IPS DF 6.9 (cell line): ENCODE measurements at regions not wholly inside any gene's neighbourhood (a gene's known extent, or its start where the extent isn't known, plus 50 kb on each side); places are given as distances from the start of the nearest gene placed in this dataset.

Experiments
- DNase-seq: peaks from one replicate; pipeline ENCODE4 v3.0.0-alpha.2; 2013; ENCODE audit warnings: low read depth, low spot score
- H3K27ac ChIP-seq: one replicate; pipeline ENCODE4 v1.5.1; 2013; ENCODE audit warnings: low read length, control low read depth
- H3K27me3 ChIP-seq: 2 replicates; pipeline ENCODE4 v1.6.1; 2013; ENCODE audit warnings: mild to moderate bottlenecking, low read length; ENCODE audit not compliant: control insufficient read depth, insufficient read depth
- H3K36me3 ChIP-seq: 2 replicates; pipeline ENCODE4 v1.6.1; 2013; ENCODE audit warnings: low read length; ENCODE audit not compliant: control insufficient read depth, insufficient read depth
- H3K4me1 ChIP-seq: 2 replicates; pipeline ENCODE4 v1.6.1; 2013; ENCODE audit warnings: low read length; ENCODE audit not compliant: control insufficient read depth, insufficient read depth
- H3K4me3 ChIP-seq: 2 replicates; pipeline ENCODE4 v1.5.1; 2013; ENCODE audit warnings: mild to moderate bottlenecking, low read length
- H3K9me3 ChIP-seq: 2 replicates; pipeline ENCODE4 v1.6.1; 2013; ENCODE audit warnings: low read length, inconsistent platforms; ENCODE audit not compliant: control insufficient read depth, insufficient read depth
- WGBS: extraction: QIAGEN DNeasy Blood & Tissue Kit; methylation state at CpG from one replicate; pipeline ENCODE4 v1.1.7; 2013; ENCODE audit warnings: mixed read lengths, missing lambda C conversion rate; ENCODE audit not compliant: insufficient read length, insufficient coverage; 5-methylcytosine and 5-hydroxymethylcytosine counted together

GRCh38 chr9:135029463-135029862 lies 58.0 kb upstream of the OLFM1 start:
- Histone ChIP-seq H3K36me3 (no peaks in the 10 kb centered on the region), H3K4me1 (no peaks in the 10 kb centered on the region; the same call in 1 of the 2 replicates), H3K4me3 (no peak overlapping the region; the same call in 1 of the 2 replicates), H3K27me3 (no peaks in the 10 kb centered on the region), H3K27ac (no peak overlapping the region), H3K9me3 (no peaks in the 10 kb centered on the region)
- no CpG with 5 or more reads among the region's 13 CpGs for WGBS
- no peak for DNase-seq

GRCh38 chr9:135029871-135030565 lies 57.5 kb upstream of the OLFM1 start:
- Histone ChIP-seq H3K27ac (no peak overlapping the region), H3K27me3 (no peaks in the 10 kb centered on the region), H3K4me3 (no peak overlapping the region), H3K36me3 (no peaks in the 10 kb centered on the region), H3K9me3 (no peaks in the 10 kb centered on the region), H3K4me1 (no peaks in the 10 kb centered on the region; the same call in 1 of the 2 replicates)
- DNase-seq = no peak
- no CpG with 5 or more reads among the region's 19 CpGs for WGBS

- no peaks in the 10 kb centered on the region for H3K9me3 ChIP-seq
- no peaks in the 10 kb centered on the region; the same call in 1 of the 2 replicates for H3K4me1 ChIP-seq
- H3K36me3 ChIP-seq = no peaks in the 10 kb centered on the region
- WGBS = no CpG with 5 or more reads among the region's 16 CpGs
- no peak for DNase-seq
- H3K4me3 ChIP-seq = no peak overlapping the region
- no peaks in the 10 kb centered on the region for H3K27me3 ChIP-seq
- H3K27ac ChIP-seq = no peak overlapping the region
Measured at GRCh38 chr9:135030566-135031226, 56.8 kb upstream of the OLFM1 start.

GRCh38 chr9:135032041-135032835 lies 55.2 kb upstream of the OLFM1 start:
- no peak overlapping the region for H3K4me3 ChIP-seq
- H3K4me1 ChIP-seq = no peaks in the 10 kb centered on the region; the same call in 1 of the 2 replicates
- no peaks in the 10 kb centered on the region for H3K36me3 ChIP-seq
- no peaks in the 10 kb centered on the region for H3K27me3 ChIP-seq
- no CpG with 5 or more reads among the region's 13 CpGs for WGBS
- no peak for DNase-seq
- H3K27ac ChIP-seq = no peak overlapping the region
- H3K9me3 ChIP-seq = no peaks in the 10 kb centered on the region

- no peaks in the 10 kb centered on the region; the same call in 1 of the 2 replicates for H3K4me1 ChIP-seq
- H3K4me3 ChIP-seq = no peak overlapping the region
- no peaks in the 10 kb centered on the region for H3K9me3 ChIP-seq
- H3K27ac ChIP-seq = no peak overlapping the region
- H3K27me3 ChIP-seq = no peaks in the 10 kb centered on the region
- DNase-seq = no peak
- no CpG with 5 or more reads among the region's 22 CpGs for WGBS
- H3K36me3 ChIP-seq = no peaks in the 10 kb centered on the region
Measured at GRCh38 chr9:135032868-135033460, 54.5 kb upstream of the OLFM1 start.

GRCh38 chr9:135033487-135033886 lies 54.0 kb upstream of the OLFM1 start:
- Histone ChIP-seq H3K4me3 (no peak overlapping the region), H3K27me3 (no peaks in the 10 kb centered on the region), H3K27ac (no peak overlapping the region), H3K9me3 (no peaks in the 10 kb centered on the region), H3K36me3 (no peaks in the 10 kb centered on the region), H3K4me1 (no peaks in the 10 kb centered on the region; the same call in 1 of the 2 replicates)
- DNase-seq = no peak
- no CpG with 5 or more reads among the region's 7 CpGs for WGBS

- Histone ChIP-seq H3K9me3 (no peaks in the 10 kb centered on the region), H3K36me3 (no peaks in the 10 kb centered on the region), H3K27me3 (no peaks in the 10 kb centered on the region), H3K27ac (no peak overlapping the region), H3K4me3 (no peak overlapping the region), H3K4me1 (no peaks in the 10 kb centered on the region; the same call in 1 of the 2 replicates)
- no peak for DNase-seq
- no CpG with 5 or more reads among the region's 17 CpGs for WGBS
Measured at GRCh38 chr9:135034106-135034505, 53.4 kb upstream of the OLFM1 start.

GRCh38 chr9:135035781-135036760 lies 51.4 kb upstream of the OLFM1 start:
- no peaks in the 10 kb centered on the region for H3K36me3 ChIP-seq
- H3K4me1 ChIP-seq = no peaks in the 10 kb centered on the region; the same call in 1 of the 2 replicates
- no peaks in the 10 kb centered on the region for H3K27me3 ChIP-seq
- no CpG with 5 or more reads among the region's 14 CpGs for WGBS
- DNase-seq = no peak
- H3K27ac ChIP-seq = no peak overlapping the region
- H3K9me3 ChIP-seq = no peaks in the 10 kb centered on the region
- no peak overlapping the region for H3K4me3 ChIP-seq

GRCh38 chr9:135036861-135037465 lies 50.5 kb upstream of the OLFM1 start:
- DNase-seq = no peak
- Histone ChIP-seq H3K36me3 (no peaks in the 10 kb centered on the region), H3K27me3 (no peaks in the 10 kb centered on the region), H3K27ac (no peak overlapping the region), H3K9me3 (no peaks in the 10 kb centered on the region), H3K4me3 (no peak overlapping the region), H3K4me1 (no peaks in the 10 kb centered on the region; the same call in 1 of the 2 replicates)
- WGBS = no CpG with 5 or more reads among the region's 9 CpGs
